ENCODE measurements at regions not wholly inside any gene's neighbourhood (a gene's known extent, or its start where the extent isn't known, plus 50 kb on each side); places are given as distances from the start of the nearest gene placed in this dataset.
"Not testable (repeated sequence)": the region's sequence is repeated elsewhere in the genome, so short reads cannot be mapped to it uniquely, and the experiment has no call there.

DNA sequence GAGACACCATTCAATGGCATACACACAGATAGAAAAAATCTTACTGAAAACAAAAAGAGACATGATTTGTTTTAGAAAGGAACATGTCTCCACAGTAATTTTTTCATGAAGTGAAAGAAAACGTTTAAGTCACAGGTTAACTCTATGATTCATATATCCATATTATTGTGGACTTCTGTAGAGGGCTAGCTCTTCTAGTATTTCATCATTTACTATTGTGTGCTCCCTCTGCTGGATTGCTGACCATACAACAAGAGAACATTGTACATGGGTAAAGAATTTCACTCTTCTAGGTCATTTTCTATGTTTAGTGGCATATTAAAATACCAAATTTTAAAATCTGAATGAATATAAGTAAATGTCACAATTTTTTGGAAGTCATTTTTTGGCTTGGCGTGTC, 91.8 kb upstream of the POU3F4 start:
- Histone ChIP-seq H3K4me1 (no peaks in the 10 kb centered on the region), H3K27me3 (peaks cover 0 to under 1% of the 10 kb centered on the region in 2 donors), H3K4me3 (no peak overlapping the region), H3K9me3 (no peaks in the 10 kb centered on the region), H3K36me3 (no peaks in the 10 kb centered on the region), H3K27ac (no peak overlapping the region)
- intact Hi-C loops (cut with DNase I; ENCODE audit: low total_unique reads) = no loop called here
- TF ChIP-seq, protein P1, sequence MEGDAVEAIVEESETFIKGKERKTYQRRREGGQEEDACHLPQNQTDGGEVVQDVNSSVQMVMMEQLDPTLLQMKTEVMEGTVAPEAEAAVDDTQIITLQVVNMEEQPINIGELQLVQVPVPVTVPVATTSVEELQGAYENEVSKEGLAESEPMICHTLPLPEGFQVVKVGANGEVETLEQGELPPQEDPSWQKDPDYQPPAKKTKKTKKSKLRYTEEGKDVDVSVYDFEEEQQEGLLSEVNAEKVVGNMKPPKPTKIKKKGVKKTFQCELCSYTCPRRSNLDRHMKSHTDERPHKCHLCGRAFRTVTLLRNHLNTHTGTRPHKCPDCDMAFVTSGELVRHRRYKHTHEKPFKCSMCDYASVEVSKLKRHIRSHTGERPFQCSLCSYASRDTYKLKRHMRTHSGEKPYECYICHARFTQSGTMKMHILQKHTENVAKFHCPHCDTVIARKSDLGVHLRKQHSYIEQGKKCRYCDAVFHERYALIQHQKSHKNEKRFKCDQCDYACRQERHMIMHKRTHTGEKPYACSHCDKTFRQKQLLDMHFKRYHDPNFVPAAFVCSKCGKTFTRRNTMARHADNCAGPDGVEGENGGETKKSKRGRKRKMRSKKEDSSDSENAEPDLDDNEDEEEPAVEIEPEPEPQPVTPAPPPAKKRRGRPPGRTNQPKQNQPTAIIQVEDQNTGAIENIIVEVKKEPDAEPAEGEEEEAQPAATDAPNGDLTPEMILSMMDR (IDR thresholded peaks at IDR 0.05) = peak in 1 of 3 donors; percentile 26
- no peak for TF ChIP-seq POLR2AphosphoS5 (IDR thresholded peaks at IDR 0.05)
- DNase-seq (ENCODE audit: low spot score in 2 of 2) = no peak

DNA sequence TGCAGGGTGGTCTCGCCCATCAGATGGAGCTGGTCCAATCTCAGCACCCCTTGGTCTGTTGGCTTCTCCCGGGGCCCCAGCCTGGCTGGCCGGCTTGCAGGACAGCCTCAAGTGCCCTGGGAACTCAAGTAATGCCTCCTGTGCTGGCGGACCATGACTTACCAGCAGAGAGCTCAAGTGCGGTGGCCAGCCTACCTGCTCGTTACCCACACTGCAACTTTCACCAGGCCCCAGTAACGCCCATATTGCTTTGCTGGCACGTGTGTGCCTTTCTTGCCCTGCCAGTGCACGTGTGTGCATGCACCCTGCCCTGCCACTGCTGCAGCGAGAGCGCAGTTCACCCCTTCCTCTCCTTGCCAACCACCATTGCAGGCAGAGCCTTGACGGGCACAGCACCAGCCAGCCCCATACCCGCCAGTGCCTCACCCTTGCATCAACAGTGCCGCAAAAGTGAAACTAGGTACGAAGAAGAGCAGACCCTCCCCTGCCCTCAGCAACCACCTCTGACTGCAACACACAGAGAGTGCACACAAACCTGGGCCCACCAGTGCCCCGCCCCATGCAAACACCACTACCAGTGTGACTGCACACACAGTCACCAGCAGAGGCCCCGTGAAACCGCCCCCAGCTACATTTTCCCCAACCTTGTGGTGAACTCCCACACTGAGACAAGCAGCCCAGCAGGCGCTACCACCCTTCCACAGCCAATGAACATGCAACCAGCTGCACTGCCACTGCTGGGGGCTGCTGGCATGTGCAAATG, 88.9 kb upstream of the POU3F4 start:
- Histone ChIP-seq H3K36me3 (no peaks in the 10 kb centered on the region), H3K27ac (no peak overlapping the region), H3K27me3 (peaks cover 0 to 11% of the 10 kb centered on the region in 2 donors), H3K4me3 (no peak overlapping the region), H3K9me3 (peaks cover 4 to 8% of the 10 kb centered on the region in 2 donors), H3K4me1 (no peaks in the 10 kb centered on the region)
- DNase-seq (ENCODE audit: low spot score in 2 of 2) = no peak
- intact Hi-C loops (cut with DNase I; ENCODE audit: low total_unique reads) = no loop called here
- TF ChIP-seq, protein P1 (IDR thresholded peaks at IDR 0.05) = no peak
- TF ChIP-seq POLR2AphosphoS5 (IDR thresholded peaks at IDR 0.05) = no peak
- TF ChIP-seq POLR2A (IDR thresholded peaks at IDR 0.05) = no peak

GRCh38 chrX:83422836-83423235, 85.3 kb upstream of the POU3F4 start:
- H3K4me3 ChIP-seq = no peak overlapping the region
- DNase-seq (ENCODE audit: low spot score in 2 of 2) = no peak
- no peaks in the 10 kb centered on the region for H3K4me1 ChIP-seq
- H3K36me3 ChIP-seq = no peaks in the 10 kb centered on the region
- peaks cover 0 to 11% of the 10 kb centered on the region in 2 donors for H3K27me3 ChIP-seq
- intact Hi-C loops (cut with DNase I; ENCODE audit: low total_unique reads) = no loop called here
- TF ChIP-seq POLR2A (IDR thresholded peaks at IDR 0.05) = no peak
- TF ChIP-seq, protein P1 (IDR thresholded peaks at IDR 0.05) = no peak
- TF ChIP-seq POLR2AphosphoS5 (IDR thresholded peaks at IDR 0.05) = no peak
- peaks cover 4 to 14% of the 10 kb centered on the region in 2 donors for H3K9me3 ChIP-seq
- H3K27ac ChIP-seq = no peak overlapping the region

- DNase-seq (ENCODE audit: low spot score in 2 of 2); H3K4me1 ChIP-seq; H3K36me3 ChIP-seq; H3K27ac ChIP-seq; H3K4me3 ChIP-seq; intact Hi-C loops (cut with DNase I; ENCODE audit: low total_unique reads); H3K9me3 ChIP-seq: not testable (repeated sequence)
- peaks cover 0 to 20% of the 10 kb centered on the region in 2 donors for H3K27me3 ChIP-seq
Observed at GRCh38 chrX:83442552-83442951, 65.5 kb upstream of the POU3F4 start.

DNA sequence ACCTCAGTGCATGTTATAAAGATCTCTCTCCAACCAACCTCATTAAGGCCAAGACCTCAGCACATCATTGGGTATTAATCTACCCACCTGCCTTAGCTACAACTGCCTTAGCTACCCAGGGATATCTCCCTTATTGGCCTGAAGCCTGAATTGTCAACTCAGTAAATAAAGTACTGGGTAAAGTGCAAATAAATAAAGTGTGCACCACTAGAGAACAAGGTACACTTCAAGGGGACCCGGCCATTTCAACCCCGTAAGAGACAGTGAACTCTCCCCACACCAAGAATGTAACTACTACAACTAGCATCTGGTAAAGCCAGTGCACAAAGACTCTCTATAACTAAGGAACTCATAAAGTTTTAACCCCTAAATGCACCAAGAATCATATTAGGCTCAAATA, 61.7 kb upstream of the POU3F4 start:
- intact Hi-C loops (cut with DNase I; ENCODE audit: low total_unique reads) = no loop called here
- H3K9me3 ChIP-seq = peaks cover 0 to 4% of the 10 kb centered on the region in 2 donors
- H3K27me3 ChIP-seq = peaks cover 0 to 8% of the 10 kb centered on the region in 2 donors
- H3K4me3 ChIP-seq = no peak overlapping the region
- H3K36me3 ChIP-seq = no peaks in the 10 kb centered on the region
- H3K4me1 ChIP-seq = no peaks in the 10 kb centered on the region
- DNase-seq (ENCODE audit: low spot score in 2 of 2) = no peak
- no peak overlapping the region for H3K27ac ChIP-seq
- TF ChIP-seq, protein P1 (IDR thresholded peaks at IDR 0.05) = no peak
